NCI-H1694 treated with DMSO at 0.1 percent for 48 hours (cell line): ENCODE measurements at regions not wholly inside any gene's neighbourhood (a gene's known extent, or its start where the extent isn't known, plus 50 kb on each side); places are given as distances from the start of the nearest gene placed in this dataset.
"Not testable (repeated sequence)": the region's sequence is repeated elsewhere in the genome, so short reads cannot be mapped to it uniquely, and the experiment has no call there.

ENCODE experiments used
- DNase-seq: peaks from one replicate; lab custom pipeline; 2025; lab: John Stamatoyannopoulos, UW

DNA sequence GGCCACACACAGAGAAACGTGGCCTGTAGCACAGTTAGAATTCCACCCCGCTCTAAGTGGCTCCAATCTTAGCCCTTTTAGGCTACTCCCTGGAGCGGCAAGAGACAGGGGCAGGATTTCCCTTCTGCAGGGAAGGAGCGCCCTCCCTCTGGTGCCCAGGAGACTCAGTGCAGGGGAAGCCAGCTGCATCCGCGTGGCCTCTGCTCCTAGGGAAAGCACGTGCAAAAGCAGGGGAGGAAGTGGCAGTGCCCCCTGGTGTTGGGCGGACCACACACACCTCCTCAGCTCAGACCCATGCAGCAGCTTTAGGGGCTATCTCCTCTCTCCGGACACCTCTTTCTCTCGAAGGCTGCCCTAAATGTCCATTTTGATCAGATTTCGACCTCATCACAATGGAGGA, 50.0 kb downstream of the SPRING1 start:
- no peak for DNase-seq

DNA sequence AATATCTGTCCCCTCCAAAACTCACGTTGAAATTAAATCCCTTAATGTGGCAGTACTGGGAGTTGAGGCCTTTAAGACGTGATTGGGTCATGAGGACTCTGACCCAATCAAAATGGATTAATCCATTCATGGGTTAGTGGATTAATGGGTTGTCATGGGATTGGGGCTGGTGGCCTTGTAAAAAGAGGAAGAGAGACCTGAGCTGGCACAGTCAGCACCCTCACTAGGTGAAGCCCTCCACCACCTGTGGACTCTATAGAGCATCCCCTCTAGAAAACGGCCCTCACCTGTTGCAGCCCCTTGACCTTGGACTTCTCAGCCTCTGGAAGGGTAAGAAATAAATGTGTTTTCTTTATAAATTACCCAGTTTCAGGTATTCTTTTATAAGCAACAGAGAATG, 53.0 kb downstream of the SPRING1 start:
- DNase-seq = no peak

DNA sequence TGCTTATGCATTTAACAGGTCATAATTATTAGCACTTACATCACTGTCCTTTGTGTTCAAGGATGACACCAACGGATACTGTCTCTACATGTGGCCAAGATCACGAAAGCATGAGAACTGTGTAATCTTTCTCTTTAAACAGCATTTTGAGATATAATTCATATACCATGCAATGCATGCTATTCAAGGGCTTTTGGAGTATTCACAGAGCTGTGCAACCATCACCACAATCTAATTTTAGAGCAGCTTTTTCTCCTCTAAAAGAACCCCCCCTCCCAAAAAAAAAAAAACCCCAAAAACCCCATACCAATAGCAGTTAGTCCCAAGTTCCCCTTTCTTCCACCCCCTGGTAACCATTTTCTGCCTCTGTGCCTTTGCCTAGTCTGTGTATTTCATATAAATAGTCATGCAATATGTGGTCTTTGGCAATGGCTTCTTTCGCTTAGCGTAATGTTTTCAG, 60.6 kb downstream of the SPRING1 start:
- DNase-seq = no peak

DNA sequence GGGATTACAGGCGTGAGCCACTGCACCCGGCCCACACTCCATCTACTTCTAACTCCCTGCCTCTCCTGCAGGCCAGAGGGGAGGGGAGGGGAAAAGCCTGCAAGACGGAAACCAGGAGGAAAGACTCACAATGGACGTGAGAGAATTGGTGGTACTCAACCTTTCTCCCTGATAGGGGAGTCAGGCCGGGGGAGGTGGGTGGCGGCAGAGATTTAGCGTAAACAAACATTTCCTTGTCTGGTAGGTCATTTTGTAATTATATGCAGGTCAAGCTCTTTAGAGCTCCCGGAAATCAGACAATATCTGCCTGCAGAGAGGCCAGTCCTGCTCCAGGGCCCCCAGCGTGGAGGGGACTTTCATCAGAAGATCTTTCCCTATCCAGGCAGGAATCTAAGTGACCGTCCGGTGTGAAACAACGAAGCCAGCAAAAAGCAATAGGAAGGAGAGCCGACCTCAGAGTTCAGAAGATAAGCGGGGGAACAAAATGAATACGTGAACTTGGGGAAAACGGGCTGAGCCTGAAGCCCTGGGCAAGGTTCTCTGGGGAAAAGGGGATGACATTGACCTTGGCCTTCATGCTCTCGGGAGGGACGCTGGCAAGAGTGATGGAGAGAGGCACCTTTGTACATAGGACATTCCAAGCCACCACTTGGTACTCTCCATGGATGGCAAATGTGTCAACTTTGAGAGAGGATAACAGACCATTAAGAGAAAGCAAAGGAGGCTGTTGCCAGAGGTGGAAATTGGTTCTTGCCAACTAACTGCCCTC, 62.3 kb downstream of the SPRING1 start:
- no peak for DNase-seq

DNA sequence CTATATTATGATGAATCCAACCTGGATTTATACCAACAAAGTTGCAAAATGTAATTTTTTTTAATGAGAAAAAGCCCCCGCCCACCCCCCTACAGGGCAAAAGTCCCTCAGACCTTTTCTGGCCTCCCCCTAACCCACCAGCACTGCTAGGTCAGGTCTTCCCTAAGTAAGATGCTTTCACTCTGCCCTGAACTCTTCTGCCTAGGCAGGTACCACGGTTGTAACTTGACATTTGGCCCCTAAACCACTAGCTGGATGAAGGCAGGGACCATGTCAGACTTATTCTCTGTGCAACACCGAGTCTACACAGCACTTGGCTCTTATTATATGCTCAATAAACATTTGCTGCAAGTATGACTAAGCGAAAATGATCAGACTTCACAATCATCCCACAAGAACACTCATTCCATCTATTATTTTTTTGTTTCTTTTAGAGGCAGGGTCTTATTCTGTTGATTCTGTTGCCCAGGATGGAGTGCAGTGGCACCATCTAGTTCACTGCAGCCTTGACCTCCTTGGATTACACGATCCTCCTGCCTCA, 63.2 kb downstream of the SPRING1 start:
- no peak for DNase-seq

DNA sequence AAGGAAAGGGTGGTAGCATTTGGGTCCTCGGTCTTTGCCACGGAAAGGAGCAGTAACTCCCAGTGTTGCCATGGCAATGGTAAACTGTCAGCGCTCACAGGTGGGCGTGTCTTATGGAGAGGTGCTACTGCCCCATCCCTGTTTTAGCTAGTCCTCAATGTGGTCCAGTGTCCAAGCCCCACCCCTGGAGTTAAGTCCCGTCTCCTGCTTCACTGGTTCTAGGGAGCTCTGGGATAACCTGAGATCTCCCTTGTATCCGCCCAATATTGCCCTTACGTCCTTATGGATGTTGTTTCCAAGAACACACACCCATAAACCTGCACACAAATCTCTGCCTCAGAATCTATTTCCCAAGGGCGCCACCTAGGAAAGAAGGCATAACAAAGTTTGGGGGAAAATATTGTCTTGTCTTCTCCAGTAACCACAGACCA, 64.2 kb downstream of the SPRING1 start:
- no peak for DNase-seq

DNA sequence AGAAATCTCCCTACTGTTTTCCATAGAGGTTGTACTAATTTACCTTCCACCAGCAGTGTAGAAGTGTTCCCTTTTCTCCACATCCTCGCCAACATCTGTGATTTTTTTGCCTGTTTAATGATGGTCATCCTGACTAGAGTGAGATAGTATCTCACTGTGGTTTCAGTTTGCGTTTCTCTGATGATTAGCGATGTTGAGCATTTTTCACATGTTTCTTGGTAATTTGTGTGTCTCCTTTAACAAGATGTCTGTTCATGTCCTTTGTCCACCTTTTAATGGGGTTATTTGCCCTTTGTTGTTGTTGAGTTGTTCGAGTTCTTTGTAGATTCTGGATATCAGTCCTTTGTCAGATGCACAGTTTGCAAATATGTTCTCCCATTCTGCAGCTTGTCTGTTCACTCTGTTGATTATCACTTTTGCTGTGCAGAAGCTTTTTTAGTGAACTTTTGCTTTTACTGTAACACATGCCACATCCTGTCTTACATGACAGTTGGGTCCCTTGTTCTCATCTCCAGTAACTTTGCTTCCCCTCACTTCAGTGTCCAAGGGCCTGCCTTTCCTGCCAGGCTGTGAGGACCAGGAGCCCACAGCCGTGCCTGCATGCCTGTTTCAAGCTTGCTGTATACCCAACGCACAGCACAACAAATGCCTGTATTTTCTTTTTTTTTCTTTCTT, 64.9 kb downstream of the SPRING1 start:
- DNase-seq = no peak

DNA sequence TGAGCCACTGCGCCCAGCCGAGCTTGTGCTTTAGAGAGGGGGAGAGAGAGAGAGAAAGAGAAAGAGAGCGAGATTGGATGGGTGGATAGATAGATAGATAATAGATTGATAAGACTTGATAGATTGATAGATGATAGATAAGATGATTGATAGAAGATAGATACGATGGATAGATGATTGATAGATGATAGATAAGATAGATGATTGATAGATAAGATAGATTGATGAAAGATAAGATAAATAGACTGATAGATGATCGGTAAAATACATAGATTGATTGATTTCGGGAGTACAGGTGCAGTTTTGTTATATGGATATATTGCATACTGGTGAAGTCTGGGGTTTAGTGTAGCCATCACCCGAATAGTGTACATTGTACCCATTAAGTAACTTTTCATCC, 65.9 kb downstream of the SPRING1 start:
- no peak for DNase-seq

DNA sequence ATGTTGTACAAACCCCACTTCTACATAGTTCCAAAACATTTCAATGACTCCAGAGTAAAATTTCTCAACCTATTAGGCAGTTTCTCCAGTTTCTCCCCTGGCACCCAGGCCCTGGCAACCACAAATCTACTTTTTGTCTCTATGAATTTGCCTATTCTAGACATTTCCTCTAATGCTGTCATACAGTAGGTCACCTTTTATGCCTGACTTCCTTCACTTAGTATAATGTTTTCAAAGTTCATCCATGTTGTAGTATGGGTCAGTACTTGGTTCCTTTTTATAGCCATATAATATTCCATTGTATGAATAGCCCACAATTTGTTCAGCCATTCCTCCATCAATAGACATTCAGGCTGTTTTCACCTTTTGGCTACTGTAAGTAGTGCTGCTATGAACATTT, 67.0 kb downstream of the SPRING1 start:
- DNase-seq = no peak

DNA sequence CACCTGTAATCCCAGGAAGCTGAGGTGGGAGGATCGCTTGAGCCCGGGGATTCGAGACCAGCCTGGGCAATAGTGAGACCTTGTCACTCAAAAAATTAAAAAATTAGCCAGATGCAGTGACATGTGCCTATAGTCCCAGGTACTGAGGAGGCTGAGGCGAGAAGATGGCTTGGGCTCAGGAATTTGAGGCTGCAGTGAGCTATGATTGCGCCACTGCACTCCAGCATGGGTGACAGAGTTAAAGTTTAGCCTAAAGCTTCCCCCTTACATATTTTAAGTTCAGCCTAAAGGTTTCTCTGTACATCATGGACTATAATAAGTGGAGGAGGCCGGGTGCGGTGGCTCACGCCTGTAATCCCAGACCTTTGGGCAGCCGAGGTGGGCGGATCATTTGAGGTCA, 70.1 kb downstream of the SPRING1 start:
- DNase-seq = no peak

DNA sequence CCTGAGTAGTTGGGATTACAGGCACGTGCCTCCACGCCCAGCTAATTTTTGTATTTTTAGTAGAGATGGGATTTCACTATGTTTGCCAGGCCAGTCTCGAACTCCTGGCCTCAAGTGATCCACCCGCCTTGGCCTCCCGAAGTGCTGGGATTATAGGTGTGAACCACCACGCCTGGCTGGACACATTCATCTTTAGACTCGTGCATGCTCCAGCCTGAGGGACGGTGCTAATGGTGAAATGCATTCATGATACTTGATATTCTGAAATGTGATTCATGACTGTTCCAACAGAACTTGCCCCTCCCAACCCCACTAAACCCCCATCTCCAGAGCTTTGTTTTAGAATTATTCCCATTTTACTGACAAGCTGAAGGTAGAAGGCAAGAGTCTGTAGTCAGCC, 71.0 kb downstream of the SPRING1 start:
- DNase-seq = not testable (repeated sequence)

DNA sequence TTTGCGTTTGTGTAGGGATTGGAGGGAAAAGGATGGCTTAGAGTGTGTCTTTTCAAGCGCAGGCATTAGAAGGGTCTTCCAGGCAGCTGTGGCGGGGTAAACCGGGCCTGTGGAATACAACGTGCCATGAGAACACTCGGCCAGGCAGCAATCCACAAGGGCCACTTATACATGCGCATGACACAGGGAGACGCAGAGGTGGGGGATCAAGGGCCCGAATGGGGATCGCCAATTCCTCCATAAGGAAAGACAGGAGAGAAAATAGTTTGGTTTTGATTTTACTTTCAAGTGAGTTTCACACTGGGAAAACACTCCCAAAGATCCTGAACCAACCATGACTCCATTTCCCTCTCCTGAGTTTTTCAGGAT, 71.6 kb downstream of the SPRING1 start:
- no peak for DNase-seq

DNA sequence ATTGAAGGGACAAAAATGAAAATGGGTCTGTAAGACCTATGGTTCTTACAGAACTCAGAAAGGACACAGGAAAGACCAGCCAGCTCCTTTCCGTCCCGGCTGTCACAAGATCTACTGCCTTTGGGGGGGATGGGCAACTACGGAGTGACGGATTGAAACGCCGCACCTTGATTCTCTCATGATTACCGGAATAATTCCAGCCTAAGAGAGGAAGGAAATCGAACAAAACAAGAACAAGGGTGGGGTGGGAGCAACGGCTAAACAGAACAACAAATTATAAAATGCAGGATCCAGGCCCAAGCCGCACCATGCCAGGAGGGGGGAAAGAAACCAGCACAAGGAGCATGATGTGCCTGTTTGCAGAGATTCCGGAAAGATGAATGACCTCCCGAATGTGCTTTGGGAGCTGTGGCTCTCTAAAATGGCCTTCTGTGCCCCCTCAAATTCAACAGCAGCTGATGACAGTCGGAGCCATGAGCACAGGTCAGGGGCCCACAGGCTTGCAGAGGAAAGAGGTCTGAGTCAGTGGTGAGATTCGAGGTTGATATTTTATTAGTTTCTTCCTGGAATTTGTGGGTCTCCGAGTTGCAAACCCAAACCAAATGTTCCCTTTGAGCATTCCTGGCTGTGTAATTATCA, 72.1 kb downstream of the SPRING1 start:
- no peak for DNase-seq

DNA sequence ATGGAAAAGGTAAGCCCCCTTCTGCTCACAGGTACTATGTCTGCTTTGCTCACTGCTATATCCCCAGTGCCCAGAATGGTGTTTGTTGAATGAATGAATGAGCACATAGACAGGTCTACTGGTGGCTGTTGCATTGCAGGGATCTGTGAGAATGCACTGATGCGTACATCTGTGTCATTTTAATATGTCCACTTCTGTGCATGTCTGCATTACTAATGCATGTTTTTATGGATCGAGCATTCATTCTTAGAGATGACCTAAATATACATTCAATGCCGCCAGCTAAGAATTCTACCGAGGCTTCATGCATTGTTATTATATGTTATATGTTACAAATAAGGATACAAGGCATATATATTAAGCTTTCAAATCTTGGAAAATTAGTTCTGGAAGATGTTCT, 73.8 kb downstream of the SPRING1 start:
- no peak for DNase-seq

DNA sequence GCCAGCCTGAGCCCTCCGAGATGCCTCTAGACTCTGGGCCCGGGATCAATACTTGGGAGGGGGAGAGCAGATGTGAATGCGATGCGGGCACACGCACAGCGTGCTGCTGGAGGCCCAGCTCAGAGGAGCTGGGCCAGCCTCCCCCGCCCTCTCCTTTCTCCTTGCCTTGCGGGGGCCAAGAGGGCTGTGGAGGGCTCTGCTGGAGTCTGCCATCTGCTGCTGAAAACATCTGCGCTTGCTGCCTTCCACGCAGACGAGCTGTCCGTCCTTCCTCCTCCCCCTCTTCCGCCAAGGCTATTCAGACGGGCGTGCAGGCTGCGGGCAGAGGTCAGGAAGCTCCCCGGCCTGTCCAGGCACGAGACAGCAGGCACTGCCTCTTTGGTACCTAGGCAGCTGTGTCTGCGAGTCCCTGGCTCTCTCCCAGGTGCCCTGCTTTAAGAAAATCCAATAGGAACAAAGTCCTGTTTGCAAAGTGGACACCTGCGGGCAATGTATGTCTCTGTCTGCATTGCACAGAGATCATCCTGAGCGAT, 75.2 kb downstream of the SPRING1 start:
- no peak for DNase-seq

DNA sequence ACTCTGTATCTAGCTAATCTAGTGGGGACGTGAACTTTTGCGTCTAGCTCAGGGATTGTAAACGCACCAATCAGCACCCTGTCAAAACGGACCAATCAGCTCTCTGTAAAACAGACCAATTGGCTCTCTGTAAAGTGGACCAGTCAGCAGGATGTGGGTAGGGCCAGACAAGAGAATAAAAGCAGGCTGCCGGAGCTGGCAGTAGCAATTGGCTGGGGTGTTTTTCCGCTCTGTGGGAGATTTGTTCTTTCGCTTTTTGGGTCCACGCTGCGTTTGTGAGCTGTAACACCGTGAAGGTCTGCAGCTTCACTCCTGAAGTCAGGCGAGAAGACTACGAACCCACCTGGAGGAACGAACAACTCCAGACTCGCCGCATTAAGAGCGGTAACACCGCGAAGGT, 76.5 kb downstream of the SPRING1 start:
- DNase-seq = no peak

DNA sequence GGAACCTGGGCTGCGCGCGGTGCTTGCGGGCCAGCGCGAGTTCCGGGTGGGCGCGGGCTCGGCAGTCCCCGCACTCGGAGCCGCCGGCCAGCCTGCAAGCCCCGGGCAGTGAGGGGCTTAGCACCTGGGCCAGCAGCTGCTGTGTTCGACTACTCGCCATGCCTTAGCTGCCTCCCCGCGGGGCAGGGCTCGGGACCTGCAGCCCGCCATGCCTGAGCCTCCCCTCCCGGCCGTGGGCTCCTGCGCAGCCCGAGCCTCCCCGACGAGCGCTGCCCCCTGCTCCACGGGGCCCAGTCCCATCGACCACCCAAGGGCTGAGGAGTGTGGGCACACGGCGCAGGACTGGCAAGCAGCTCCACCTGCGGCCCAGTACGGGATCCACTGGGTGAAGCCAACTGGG, 77.1 kb downstream of the SPRING1 start:
- not testable (repeated sequence) for DNase-seq

DNA sequence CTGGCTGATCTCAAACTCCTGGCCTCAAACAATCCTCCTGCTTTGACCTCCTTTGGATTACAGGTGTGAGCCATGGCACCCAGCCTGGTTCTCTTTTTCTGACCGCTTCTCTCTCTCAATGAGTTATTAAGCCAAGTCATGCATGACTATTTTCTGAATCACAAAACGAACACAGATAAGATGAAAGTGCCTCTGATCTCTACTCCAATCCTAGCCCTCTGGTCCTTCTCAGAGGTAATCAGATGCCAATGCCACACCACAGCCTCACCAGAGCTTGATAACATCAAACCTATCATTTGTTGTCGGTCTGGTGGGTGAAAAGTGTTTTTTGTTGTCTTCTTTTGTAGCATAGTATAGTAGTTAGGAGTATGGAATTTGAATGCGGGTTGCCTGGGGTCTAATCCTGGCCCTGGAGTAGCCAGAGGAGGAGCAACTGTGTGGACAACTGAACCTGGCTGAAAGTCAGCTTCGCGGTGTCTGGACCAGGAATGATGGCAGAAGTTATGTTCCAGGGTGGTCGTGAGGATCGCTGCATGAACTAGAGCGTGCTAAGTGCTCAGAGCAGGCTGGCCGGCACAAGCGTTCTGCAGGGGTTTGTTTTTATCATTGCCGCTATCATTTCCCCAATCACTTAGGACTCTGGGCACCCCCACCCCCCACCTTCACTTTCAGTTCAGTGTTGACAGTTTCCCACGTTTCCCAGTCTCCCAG, 77.9 kb downstream of the SPRING1 start:
- DNase-seq = no peak

DNA sequence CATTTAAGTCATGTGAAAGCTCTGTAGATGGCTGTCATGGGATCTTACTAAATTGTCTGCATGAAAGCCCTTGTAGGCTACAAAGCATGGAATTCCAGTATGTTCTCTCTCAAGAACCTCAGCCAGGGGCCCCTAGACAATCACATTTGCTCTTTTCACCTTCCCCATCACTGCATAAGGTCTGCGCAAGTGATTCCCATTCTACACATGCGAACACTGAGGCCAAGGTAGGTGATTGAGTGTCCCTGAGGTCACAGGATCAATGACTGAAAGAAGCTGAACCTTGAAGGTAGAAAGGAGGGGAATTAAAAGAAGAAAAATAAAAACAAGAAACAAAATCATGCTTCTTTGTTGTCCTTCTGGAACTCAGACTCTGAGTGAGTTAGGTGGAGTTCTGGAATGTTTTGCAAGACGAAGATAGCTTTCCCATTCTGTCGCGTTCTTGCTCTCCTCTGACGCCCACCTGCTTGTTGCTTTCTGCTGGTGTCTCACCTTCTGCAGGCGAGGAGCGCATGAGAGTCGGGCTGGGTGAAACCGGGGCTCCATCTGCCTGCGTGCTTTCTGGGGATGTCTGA, 79.9 kb downstream of the SPRING1 start:
- DNase-seq = no peak

DNA sequence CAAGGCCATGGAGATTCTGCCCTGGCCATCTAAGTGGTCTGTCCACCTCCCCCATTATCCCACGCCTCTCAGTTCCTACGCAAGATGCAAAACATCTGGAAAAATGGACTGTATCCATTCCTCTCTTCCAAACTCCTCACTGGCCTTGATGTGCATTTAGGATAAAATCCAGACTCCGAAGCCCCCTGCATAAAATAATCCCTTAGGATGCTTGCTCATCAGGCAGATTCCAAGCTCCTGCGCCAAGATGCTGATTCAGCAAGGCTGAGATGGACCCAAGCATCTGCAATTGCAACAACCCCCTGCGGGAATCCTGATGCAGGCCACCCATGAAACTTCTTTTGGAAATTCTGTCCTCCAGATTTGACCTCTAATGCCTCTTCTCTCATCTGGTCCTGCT, 81.6 kb downstream of the SPRING1 start:
- DNase-seq = no peak

DNA sequence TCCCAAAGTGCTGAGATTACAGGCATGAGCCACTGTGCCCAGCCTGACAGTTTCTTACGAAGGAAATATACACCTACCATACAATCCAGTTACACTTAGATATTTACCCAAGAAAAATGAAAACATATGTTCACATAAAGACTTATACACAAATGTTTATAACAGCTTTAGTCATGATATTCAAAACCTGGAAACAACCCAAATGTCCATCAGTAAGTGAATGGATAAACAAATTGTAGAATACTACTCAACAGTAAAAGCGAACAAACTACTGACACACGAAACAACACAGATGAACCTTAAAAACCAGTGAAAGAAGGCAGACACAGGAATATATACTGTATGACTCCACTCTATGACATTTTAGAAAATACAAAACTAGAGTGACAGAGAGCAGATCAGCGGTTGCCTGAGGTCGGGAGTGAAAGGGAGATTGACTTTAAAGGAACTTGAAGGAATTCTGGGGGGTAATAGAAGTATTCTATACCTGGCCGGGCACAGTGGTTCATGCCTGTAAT, 83.6 kb downstream of the SPRING1 start:
- no peak for DNase-seq
